Suprapubic skin (tissue), 3 donors: ENCODE measurements at regions not wholly inside any gene's neighbourhood (a gene's known extent, or its start where the extent isn't known, plus 50 kb on each side); places are given as distances from the start of the nearest gene placed in this dataset.

Source experiments
- CTCF ChIP-seq, 2 donors: fragments of 200-600 bp in 1 of 2; fragments of 450-650 bp in 1 of 2; sonication (generic) in 1 of 2; IDR thresholded peaks; one replicate each; pipeline ENCODE4 v1.5.1; 2016 to 2019; ENCODE audit warnings: antibody characterized with exemption in 2 of 2, mild to moderate bottlenecking in 1 of 2, moderate library complexity in 1 of 2
- EP300 ChIP-seq: sonication (generic); formaldehyde crosslinking; IDR thresholded peaks from one replicate; pipeline ENCODE4 v1.6.1; 2017; ENCODE audit warnings: antibody characterized with exemption

GRCh38 chr2:181117206-181117925, 137.0 kb downstream of the UBE2E3 start:
- TF ChIP-seq CTCF (IDR thresholded peaks at IDR 0.05) (no peak), EP300 (no peak)
